ENCODE measurements at regions not wholly inside any gene's neighbourhood (a gene's known extent, or its start where the extent isn't known, plus 50 kb on each side); places are given as distances from the start of the nearest gene placed in this dataset.

DNA sequence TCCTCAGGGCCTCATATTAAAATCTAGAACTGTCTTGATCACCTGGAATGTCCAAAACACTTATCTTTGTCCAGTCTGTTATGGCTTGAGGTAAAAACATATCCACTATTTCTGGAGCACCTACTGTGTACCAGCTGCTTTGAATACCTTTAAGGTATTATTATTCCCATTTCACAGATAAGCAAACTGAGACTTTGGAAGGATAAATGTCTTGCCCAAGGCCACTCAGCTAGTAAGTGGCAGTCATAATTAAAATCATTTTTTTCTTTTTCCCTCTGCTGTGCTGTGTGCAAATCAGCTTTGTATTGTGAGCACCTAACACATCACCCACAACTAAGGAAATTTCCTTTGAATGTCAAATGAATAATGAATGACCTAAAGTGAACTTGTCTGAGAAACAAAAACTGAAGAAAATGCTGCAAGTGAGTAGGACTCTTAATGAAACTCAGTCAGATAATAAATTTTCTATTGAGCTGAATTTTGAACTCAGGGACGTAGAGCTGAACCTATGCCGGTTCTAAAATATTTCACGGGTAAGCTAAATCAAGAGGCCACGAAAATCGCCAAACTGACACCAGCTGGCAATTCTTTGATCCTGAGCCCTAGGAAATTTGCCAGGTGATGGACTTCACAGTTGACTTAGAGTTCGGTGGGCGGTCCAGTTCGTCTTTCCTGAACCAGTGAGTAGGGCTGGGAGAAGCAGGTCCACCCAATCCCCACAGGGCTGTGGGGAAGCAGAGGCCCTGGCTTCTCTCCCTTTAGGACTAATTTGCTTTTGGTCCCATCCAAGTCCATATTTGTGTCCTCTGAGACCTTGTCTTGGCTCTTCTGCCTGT is 159.7 kb upstream of the PWP1 start:
- no peak for DNase-seq (ENCODE audit: low spot score)
- H3K4me3 ChIP-seq = no peak overlapping the region
- TF ChIP-seq, protein P1, sequence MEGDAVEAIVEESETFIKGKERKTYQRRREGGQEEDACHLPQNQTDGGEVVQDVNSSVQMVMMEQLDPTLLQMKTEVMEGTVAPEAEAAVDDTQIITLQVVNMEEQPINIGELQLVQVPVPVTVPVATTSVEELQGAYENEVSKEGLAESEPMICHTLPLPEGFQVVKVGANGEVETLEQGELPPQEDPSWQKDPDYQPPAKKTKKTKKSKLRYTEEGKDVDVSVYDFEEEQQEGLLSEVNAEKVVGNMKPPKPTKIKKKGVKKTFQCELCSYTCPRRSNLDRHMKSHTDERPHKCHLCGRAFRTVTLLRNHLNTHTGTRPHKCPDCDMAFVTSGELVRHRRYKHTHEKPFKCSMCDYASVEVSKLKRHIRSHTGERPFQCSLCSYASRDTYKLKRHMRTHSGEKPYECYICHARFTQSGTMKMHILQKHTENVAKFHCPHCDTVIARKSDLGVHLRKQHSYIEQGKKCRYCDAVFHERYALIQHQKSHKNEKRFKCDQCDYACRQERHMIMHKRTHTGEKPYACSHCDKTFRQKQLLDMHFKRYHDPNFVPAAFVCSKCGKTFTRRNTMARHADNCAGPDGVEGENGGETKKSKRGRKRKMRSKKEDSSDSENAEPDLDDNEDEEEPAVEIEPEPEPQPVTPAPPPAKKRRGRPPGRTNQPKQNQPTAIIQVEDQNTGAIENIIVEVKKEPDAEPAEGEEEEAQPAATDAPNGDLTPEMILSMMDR (IDR thresholded peaks at IDR 0.05) = no peak
- H3K27ac ChIP-seq = no peak overlapping the region

DNA sequence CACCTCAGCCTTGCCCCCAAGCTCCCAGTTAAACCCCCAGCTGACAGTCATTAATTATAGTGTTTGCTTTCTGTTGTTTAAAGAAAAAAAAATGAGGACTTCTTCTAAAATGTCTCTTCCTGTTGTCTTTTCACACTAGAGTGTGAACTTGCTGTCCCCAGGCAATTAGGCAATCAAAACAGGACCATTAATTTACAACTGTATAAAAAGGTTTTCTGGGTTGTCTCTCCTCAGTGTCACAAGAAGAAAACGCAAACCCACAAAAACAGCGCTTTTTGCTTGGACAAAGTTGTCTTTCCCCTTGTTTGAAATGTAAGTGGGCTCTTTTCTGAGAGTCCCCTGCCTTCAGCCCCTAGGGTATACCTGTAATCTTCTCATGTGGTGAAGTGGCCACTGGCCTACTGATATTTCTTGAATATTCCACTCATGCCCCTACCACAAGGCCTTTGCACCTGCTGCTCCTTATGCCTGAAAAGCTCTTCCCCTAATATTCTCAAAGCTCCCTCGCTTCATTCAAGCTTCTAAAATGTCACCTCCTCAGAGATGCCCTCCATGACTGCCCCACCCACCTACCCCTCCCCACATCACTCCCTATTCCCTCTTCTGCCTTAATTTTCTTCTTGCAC is 158.9 kb upstream of the PWP1 start:
- TF ChIP-seq, protein P1 (IDR thresholded peaks at IDR 0.05) = no peak
- Histone ChIP-seq H3K4me3 (no peak overlapping the region), H3K27ac (no peak overlapping the region)
- DNase-seq (ENCODE audit: low spot score) = no peak

DNA sequence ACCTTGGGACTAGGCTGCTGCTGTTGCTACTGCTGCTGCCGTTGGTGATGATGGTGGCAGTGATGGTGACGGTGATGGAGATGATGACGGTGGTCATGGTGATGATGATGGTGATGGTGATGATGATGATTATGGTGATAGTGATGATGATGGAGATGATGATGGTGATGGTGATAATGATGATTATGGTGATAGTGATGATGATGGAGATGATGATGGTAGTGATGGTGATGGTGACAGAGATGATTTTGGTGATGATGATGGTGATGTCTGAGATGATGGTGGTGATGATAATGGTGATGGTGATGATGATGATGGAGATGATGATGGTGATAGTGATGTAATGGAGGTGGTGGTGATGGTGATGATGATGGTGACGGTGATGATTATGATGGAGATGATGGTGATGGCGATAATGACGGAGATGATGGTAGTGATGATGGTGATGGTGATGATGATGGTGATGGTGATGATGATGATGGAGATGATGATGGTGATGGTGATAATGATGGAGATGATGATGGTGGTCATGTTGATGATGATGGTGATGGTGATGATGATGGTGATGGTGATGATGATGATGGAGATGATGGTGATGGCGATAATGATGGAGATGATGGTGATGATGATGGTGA is 156.8 kb upstream of the PWP1 start:
- H3K27ac ChIP-seq = no peak overlapping the region
- no peak overlapping the region for H3K4me3 ChIP-seq
- TF ChIP-seq, protein P1 (IDR thresholded peaks at IDR 0.05) = no peak
- DNase-seq (ENCODE audit: low spot score) = no peak

DNA sequence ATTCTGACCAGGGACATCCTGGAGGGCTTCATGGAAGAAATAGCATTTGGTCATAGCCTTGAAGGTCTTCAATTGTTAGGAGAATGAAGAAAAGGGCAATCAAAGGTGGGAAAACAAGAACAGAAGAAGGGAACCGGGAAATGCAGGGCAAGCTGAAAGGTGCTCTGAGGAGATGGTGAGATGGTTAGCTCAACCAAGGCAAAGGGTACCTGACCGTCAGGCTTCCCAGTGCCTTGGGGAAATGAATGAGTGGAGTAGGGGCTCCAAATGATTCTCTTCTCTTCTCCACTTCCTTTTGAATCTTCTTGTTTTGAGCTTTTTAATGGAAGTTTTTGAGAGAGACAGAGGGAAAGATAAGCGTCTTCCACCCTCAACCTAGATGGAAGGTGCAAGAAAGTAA is 155.6 kb upstream of the PWP1 start:
- TF ChIP-seq, protein P1 (IDR thresholded peaks at IDR 0.05) = no peak
- DNase-seq (ENCODE audit: low spot score) = no peak
- Histone ChIP-seq H3K27ac (no peak overlapping the region), H3K4me3 (no peak overlapping the region)

DNA sequence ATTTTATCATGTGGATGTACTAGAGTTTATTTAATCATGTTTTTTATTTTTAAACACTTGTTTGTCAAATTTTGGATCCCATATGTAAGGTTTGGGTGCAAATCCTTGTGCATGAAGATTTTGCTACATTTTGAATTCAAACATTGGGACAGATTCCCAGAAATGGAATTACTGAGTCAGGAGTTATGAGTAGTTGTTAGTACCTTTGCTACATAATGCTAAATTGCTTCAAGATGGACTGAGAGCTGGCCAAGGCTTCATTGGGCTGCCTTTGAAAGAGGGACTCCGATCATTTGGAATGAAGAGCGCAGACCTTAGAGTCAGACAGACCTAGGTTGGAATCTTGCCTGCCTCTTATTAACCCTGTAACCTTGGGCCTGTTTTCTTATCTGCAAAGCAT is 154.9 kb upstream of the PWP1 start:
- no peak for DNase-seq (ENCODE audit: low spot score)
- no peak overlapping the region for H3K4me3 ChIP-seq
- H3K27ac ChIP-seq = no peak overlapping the region
- TF ChIP-seq, protein P1 (IDR thresholded peaks at IDR 0.05) = no peak

DNA sequence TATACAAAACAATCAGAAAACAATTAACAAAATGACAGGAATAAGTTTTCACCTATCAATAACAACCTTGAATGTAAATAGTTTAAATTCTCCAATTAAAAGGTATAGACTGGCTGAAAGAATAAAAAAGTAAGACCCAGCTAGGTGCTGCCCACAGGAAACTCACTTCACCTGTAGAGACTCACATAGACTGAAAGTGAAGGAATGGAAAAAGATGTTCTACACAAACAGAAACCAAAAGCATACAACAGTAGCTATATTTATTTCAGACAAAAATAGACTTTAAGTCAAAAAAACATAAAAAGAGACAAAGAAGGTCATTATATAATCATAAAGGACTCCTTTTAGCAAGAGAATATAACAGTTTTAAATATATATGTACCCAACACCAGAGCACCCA is 152.4 kb upstream of the PWP1 start:
- H3K27ac ChIP-seq = no peak overlapping the region
- no peak for DNase-seq (ENCODE audit: low spot score)
- no peak overlapping the region for H3K4me3 ChIP-seq
- TF ChIP-seq, protein P1 (IDR thresholded peaks at IDR 0.05) = no peak
